HG02884 (cell line): ENCODE measurements at regions not wholly inside any gene's neighbourhood (a gene's known extent, or its start where the extent isn't known, plus 50 kb on each side); places are given as distances from the start of the nearest gene placed in this dataset.

Source experiments
- ATAC-seq: cut with Tn5 transposase; IDR thresholded peaks from one replicate; pipeline ENCODE4 v1.9.1; 2021; ENCODE audit warnings: mild to moderate bottlenecking, moderate library complexity; ENCODE audit not compliant: unreplicated experiment

GRCh38 chr10:30127120-30127541 is 67.7 kb upstream of the JCAD start:
- no peak for ATAC-seq

- no peak for ATAC-seq
These were observed 66.1 kb upstream of the JCAD start for GRCh38 chr10:30125496-30125895.

GRCh38 chr10:30124704-30125103 is 65.3 kb upstream of the JCAD start:
- no peak for ATAC-seq

DNA sequence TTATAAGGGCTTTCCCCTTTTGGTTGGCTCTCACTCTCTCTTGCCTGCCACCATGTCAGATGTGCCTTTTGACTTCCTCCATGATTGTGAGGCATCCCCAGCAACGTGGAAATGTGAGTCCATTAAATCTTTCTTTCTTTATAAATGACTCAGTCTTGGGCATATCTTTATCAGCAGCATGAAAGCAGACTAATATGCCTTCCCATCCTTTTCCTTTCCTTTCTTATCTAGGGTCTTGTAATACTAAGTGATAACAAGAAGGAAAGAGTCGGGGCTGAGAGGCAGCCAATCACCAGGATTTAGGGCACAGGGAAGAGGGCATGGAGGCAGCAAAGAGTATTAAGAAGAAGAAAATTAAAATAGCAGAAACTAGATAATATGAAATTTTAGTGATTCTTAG is 62.0 kb upstream of the JCAD start:
- ATAC-seq, result no peak

DNA sequence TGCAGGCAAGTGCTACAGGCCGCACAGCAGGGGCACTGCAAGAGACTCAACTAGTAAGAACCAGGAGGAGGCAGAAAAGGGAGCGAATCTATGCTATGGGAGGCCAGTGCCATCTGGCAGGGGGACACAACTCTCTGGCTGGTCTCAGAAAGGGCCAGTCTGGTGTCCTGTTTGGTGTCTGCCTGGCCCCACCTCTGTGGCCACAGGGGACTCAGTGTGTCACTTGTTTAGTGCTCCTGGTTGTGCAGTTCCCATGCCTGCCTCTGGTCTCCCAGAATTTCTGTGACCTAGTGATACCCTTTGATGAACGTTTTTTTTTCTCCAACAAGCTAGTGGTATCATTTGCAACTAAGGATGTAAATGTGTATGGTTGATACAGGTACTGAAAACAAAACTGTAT is 59.2 kb upstream of the JCAD start:
- ATAC-seq, result no peak

DNA sequence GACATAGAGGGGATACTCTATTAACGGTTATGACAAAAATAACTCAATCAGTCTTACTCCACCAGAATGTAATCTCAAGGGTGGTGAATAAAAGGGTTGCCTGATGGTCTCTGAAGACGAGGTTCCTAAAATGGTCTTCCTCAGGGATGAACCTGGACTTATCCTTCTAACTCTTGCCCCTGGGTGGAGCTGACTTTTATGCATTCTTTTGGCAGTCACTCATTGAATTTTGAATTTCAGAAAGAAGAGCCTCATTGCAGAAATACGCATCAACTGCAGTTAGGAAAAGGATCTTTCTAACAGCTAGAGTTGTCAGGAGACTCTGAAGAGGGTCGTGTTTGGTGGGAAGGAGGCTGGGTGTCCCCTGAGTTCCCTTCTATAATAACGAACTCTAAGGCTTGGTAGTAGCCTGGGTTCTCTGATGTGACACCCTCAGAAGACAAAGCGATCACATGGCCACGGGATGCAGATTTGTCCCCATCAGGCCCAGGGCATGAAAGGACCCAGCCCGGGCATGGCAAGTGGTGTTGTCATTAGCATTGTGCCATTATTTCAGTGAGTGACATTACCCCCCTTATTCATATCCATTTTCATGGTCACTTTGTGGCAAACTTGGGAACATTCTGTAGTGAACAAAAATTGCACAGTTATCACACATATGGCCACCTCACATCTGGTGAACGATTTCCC is 58.6 kb upstream of the JCAD start:
- no peak for ATAC-seq

DNA sequence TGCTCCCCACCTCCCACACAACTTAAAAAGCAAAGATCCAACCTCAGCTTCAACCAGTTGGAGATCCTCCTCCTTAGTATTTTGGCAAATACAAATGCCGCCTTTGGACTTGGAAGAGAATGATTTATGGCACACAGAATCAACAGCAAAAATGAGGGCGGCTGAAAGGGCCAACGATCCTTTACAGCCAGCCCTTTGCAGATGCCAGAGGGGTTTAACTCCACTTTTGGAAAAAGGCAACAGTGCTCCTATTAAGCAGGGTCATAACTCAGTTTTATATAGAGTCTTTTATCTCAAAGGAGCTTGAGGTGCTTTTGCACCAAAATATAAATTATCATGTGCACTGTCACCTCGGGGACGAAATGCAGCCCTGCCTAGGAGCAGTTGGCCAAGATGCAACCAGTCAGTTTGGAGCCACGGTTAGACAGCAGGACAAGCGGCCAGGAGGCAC is 56.7 kb upstream of the JCAD start:
- ATAC-seq, result no peak

- no peak for ATAC-seq
These were observed 56.2 kb upstream of the JCAD start for GRCh38 chr10:30115626-30115940.

- no peak for ATAC-seq
These were observed 55.7 kb upstream of the JCAD start for GRCh38 chr10:30114881-30115625.

DNA sequence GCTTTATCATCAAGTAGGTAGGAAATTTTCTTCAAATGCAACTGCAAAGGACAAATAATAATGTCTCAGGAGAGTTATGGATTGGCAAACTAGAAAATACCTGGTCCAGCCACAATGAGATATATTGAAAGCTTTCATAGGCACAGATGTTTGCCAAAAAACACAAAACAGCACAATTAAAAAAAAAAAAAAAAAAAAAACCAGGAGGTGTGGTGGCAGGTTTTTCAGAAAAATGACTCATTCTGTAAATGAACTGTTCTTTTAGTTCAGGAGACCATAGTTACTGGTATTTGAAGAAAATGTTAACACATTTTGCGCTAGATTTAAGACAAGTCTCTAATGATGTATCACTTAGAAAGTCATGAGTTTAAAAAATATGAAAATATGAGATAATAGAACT is 55.0 kb upstream of the JCAD start:
- no peak for ATAC-seq

GRCh38 chr10:30111340-30112022 is 52.1 kb upstream of the JCAD start:
- ATAC-seq, result no peak
